ENCODE measurements at regions not wholly inside any gene's neighbourhood (a gene's known extent, or its start where the extent isn't known, plus 50 kb on each side); places are given as distances from the start of the nearest gene placed in this dataset.
"Not testable (repeated sequence)": the region's sequence is repeated elsewhere in the genome, so short reads cannot be mapped to it uniquely, and the experiment has no call there.

- no TSS peak for BruUV-seq (replicated peaks)
- Histone ChIP-seq H3K4me1 (ENCODE audit: control insufficient read depth, insufficient read depth, low read length) (no peaks in the 10 kb centered on the region), H3K9me3 (ENCODE audit: control insufficient read depth, insufficient read depth, low read depth, low read length) (no peaks in the 10 kb centered on the region), H3K27me3 (ENCODE audit: control insufficient read depth, insufficient read depth, low read length) (no peaks in the 10 kb centered on the region), H3K4me3 (ENCODE audit: low read depth in 2 of 2, low read length in 2 of 2) (no peak overlapping the region), H3K27ac (ENCODE audit: low read length) (no peak overlapping the region), H3K36me3 (ENCODE audit: control insufficient read depth, insufficient read depth, low read length) (no peaks in the 10 kb centered on the region)
- TF ChIP-seq CTCF (IDR thresholded peaks at IDR 0.05), result no peak
- TF ChIP-seq POLR2AphosphoS5 (IDR thresholded peaks at IDR 0.05; ENCODE audit: low read depth, low read length), result no peak
- no peak for TF ChIP-seq REST (IDR thresholded peaks at IDR 0.05; ENCODE audit: insufficient read depth in 1 of 2, low read depth in 2 of 2, low read length in 1 of 2)
- TF ChIP-seq TCF7L2 (IDR thresholded peaks at IDR 0.05; ENCODE audit: low read depth, low read length), result no peak
- no peak for TF ChIP-seq SIN3A (IDR thresholded peaks at IDR 0.05; ENCODE audit: borderline replicate concordance, insufficient read depth, low read depth, low read length)
- intact Hi-C loops (cut with micrococcal nuclease; ENCODE audit: unreplicated experiment) (loop anchor here (10.0 kb wide), 1 partner anchor 171 kb away; no protein-coding TSS in a partner anchor), in situ Hi-C loops (cut with HindIII; ENCODE audit: low pct_unique_long_range_greater_than_20kb, low sequenced_read_pairs) (no loop called here)
- POLR2A ChIA-PET, result no interaction called here
- CTCF ChIA-PET, result no interaction called here
- DNase-seq (ENCODE audit: low read depth, low spot score) (no peak), ATAC-seq (no peak)
Measured at GRCh38 chr4:110343534-110343933, 132.4 kb upstream of the ENPEP start.

- in situ Hi-C loops (cut with HindIII; ENCODE audit: low pct_unique_long_range_greater_than_20kb, low sequenced_read_pairs); POLR2A ChIA-PET; DNase-seq (ENCODE audit: low read depth, low spot score); H3K27me3 ChIP-seq (ENCODE audit: control insufficient read depth, insufficient read depth, low read length); H3K4me3 ChIP-seq (ENCODE audit: low read depth in 2 of 2, low read length in 2 of 2); H3K4me1 ChIP-seq (ENCODE audit: control insufficient read depth, insufficient read depth, low read length); H3K36me3 ChIP-seq (ENCODE audit: control insufficient read depth, insufficient read depth, low read length); BruUV-seq (replicated peaks); ATAC-seq; H3K9me3 ChIP-seq (ENCODE audit: control insufficient read depth, insufficient read depth, low read depth, low read length); H3K27ac ChIP-seq (ENCODE audit: low read length); CTCF ChIA-PET: not testable (repeated sequence)
- intact Hi-C loops (cut with micrococcal nuclease; ENCODE audit: unreplicated experiment), result loop anchor here (10.0 kb wide), 1 partner anchor 174 kb away; no protein-coding TSS in a partner anchor
Measured at GRCh38 chr4:110341118-110341517, 134.8 kb upstream of the ENPEP start.

- BruUV-seq (replicated peaks), result no TSS peak
- Histone ChIP-seq H3K27ac (ENCODE audit: low read length) (no peak overlapping the region), H3K36me3 (ENCODE audit: control insufficient read depth, insufficient read depth, low read length) (no peaks in the 10 kb centered on the region), H3K9me3 (ENCODE audit: control insufficient read depth, insufficient read depth, low read depth, low read length) (no peaks in the 10 kb centered on the region), H3K4me1 (ENCODE audit: control insufficient read depth, insufficient read depth, low read length) (no peaks in the 10 kb centered on the region), H3K27me3 (ENCODE audit: control insufficient read depth, insufficient read depth, low read length) (no peaks in the 10 kb centered on the region), H3K4me3 (ENCODE audit: low read depth in 2 of 2, low read length in 2 of 2) (no peak overlapping the region)
- ATAC-seq (no peak), DNase-seq (ENCODE audit: low read depth, low spot score) (no peak)
- in situ Hi-C loops (cut with HindIII; ENCODE audit: low pct_unique_long_range_greater_than_20kb, low sequenced_read_pairs), result no loop called here
- ChIA-PET POLR2A (no interaction called here), CTCF (no interaction called here)
- intact Hi-C loops (cut with micrococcal nuclease; ENCODE audit: unreplicated experiment), result no loop called here
- TF ChIP-seq TCF7L2 (IDR thresholded peaks at IDR 0.05; ENCODE audit: low read depth, low read length), result no peak
- TF ChIP-seq POLR2AphosphoS5 (IDR thresholded peaks at IDR 0.05; ENCODE audit: low read depth, low read length), result no peak
- no peak for TF ChIP-seq REST (IDR thresholded peaks at IDR 0.05; ENCODE audit: insufficient read depth in 1 of 2, low read depth in 2 of 2, low read length in 1 of 2)
- TF ChIP-seq SIN3A (IDR thresholded peaks at IDR 0.05; ENCODE audit: borderline replicate concordance, insufficient read depth, low read depth, low read length), result no peak
- TF ChIP-seq CTCF (IDR thresholded peaks at IDR 0.05), result no peak
Measured at GRCh38 chr4:110335399-110335798, 137.0 kb upstream of the ELOVL6 start.
